ENCODE measurements at regions not wholly inside any gene's neighbourhood (a gene's known extent, or its start where the extent isn't known, plus 50 kb on each side); places are given as distances from the start of the nearest gene placed in this dataset.
"Not testable (repeated sequence)": the region's sequence is repeated elsewhere in the genome, so short reads cannot be mapped to it uniquely, and the experiment has no call there.

DNA sequence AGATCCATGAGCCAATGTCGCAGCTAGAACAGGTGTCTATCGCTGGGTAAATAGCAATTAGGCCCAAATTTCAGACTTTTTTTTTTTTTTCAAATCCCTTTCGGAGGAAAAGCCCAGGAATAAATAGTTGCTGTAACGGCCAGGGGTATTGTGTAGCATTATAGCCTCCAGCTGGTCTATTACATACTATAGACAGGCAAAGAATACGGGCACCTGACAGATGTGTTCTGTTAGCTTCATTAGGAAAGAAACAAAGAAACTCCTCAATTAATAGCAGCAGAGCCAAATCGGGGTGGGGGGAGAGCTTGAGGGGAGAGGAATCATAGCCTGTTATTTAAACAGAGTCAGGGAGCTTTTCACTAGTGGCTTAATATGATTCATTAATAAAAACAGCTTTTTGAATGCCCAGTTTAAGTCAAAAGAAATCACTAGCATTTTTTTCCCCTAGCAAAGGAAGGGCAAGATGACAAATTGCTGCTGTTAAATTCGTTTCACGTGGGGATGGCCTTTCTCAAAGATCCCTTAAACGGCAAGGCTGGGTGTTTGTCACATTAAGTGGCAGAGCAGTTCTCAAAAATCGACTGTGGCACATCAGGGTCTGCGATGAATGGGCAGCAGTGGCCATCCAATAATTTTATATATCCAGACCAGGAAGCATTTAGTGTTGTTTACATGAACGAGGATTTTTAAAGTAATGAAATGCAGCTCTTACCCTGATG is 139.4 kb downstream of the ID4 start:
- DNase-seq: no peak

DNA sequence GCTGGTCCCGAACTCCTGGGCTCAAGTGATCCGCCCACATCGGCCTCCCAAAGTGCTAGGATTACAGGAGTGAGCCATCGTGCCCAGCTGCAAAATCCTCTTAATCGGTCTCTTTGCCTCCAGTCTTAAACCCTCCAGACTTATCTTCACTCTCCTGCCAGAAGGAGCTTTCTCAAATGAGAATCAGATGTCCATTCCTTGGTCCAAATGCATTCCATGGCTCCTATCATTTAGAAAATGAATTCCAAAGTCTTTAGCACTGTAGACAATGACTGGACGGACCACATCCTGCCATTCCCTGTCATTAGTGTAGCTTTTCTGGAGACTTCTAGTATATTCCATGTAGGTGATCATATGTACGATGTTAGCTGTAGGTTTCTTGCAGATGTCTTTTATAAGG is 141.9 kb downstream of the ID4 start:
- no peak for DNase-seq

DNA sequence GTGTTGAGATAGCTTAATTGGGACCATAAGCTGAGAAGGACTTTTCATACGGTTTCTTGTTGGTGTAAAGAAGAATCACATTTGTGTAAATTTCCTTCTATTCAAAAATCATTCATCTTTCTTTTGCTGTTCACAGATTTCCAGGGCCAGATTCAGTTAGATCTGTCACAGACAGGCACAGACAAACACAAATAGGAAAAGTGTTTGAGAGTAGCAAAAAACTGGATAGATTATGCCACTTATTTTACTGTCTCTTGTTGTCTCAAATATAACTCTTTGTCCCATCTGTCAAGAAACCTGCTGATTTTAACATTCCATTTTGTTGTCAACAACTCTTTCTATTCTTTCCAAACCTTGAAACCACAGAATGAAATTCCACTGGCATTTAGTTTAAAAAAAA is 142.8 kb downstream of the ID4 start:
- DNase-seq: no peak

DNA sequence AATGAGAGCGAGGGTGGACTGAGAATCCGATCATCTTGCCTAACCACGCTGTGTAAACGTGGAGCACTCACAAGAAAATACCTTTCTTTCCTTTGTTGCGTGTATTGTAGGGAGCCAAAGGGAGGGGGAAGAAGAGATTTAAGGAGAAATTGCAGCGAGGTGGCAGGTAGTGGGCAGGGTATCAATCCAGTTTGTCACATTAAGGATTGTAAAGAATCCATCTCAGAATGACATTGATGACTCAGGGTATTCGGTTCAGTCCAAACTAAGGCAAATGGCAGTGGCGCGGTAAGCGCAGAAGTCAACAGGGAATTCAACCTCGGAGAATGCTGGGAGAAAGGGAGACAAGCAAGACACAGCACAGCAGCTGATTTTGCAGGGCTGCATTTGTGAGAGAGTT is 146.2 kb downstream of the ID4 start:
- no peak for DNase-seq

DNA sequence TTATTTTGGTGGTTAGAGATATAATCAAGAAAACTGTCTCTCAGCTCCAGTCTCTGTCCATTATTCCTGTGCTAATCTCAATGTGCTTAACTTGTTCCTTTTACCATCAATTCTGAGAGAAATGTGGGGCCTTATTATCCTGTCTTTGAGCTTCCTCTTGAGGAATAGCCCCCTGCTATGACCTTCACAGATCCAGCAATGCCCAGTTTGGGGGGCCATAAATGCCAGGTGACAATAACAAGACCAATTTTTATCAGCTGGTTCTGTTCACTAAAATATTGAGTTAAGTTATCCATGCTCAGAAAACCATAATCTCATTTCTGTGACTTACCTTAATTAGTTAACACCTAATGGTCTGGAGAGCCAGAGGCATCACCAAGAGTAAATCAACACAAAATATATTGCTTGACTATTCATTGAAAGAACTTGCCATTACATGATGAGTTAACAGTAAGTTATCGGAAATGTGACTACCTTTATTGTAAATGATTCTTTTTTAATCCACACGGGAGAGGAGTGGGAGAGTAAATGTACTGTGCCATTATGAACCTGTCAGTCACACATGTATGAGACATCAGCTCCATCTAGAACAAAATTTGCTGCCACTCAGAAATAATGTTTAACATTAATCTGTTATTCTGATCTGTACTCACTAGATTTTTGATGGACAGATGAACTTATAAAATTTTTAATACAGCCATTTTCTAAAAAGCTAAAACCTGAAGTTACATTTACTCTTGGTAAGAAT is 149.7 kb downstream of the ID4 start:
- DNase-seq: no peak

DNA sequence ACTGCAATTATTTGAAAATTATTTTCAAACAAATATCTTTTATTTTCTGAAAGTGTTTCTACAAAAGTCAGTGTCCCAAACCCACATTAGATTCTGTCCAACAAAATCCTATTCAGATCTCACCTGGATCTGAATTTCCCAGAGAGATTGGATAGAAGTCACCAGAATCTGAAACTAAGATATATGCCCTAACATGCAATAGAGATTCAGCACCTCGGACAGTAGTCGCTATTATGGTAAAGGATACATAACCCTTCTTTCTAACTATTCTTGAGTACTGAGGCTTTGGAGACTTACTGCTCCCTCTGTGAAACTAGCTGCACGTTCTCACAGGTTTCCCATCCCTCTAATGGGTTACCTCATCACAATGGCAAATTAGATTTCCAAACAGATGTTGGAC is 151.4 kb downstream of the ID4 start:
- no peak for DNase-seq

DNA sequence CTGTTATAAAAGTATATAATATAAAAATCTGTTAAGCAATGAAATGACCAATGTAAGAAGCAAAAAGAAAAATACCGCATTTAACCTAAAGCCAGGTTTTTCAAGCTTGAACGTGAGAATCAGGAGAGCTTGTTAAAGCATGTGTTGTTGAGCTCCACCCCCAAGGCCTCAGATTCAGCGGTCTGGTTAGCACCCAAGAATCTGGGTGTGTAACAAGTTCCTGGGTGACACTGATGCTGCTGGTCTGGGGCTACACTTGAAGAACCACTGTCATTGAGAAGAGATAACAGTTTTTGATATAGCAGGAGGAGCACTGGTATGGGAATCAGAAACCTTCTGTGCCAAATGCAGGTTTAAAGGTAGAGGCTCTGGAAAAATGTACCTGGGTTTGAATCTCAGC is 154.0 kb downstream of the ID4 start:
- no peak for DNase-seq

DNA sequence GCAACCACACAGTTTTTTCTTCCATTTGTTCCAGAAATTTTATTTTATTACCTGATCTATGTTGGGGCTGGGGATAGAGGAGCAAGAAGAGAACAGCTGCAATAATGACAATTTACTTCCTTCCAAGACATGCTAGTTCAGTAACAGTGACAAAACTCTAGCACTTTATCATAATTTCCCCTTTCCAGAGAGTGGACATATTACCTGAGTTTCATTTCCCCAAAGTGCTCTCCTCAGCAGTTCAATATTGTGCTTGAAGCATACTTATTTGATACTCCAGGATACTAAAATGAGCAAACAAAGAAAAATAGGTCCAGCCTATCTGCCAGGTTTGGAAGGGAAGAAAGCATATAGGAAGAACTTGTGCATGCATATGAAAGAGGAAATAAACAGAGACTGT is 157.7 kb downstream of the ID4 start:
- no peak for DNase-seq

DNA sequence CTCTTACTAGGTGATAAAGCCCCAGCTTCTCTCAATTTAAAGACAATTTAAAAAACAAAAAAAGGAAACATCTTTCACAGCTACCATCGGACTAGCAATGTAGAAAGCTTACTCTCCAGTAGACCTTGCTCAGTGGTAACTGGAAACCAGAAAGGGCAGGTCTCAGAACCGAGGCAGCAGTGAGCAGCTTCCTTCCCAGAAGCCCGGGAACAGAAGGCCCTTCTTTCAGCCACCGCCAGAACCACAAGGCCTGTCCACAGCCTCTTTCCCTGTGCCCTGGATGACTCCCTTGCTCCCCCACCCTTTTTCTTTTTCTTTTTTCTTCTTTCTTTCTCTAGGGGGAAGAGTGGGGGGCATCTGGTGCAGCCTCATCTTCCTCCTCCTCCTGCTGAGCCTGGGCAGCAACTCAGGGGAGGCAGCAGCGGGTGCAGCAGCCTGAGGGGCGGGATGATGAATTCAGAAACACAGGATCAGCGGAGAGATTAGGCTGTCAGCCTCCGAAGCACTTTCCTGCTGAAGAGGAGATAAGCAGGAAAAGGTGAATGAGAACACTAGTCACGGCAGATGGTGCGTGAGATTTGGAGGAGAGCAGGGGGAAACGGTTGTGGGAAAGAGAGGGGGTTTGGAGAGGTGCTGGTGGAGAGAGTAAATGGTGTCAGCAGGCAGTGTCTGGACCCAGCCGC is 158.5 kb downstream of the ID4 start:
- DNase-seq: no peak

DNA sequence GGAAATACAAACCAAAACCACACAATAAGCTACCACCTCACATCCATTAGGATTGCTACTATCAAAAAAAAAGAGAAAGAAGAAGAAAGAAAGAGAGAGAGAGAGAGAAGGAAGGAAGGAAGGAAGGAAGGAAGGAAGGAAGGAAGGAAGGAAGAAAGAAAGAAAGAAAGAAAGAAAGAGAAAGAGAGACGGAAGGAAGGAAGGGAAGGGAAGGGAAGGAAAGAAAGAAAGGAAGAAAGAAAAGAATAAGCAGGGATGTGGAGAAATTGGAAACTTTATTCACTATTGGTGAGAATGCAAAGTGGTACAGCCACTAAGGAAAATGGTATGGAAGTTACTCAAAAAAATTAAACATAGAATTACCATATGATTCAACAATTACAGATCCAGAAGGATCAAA is 159.9 kb downstream of the ID4 start:
- DNase-seq: no peak

DNA sequence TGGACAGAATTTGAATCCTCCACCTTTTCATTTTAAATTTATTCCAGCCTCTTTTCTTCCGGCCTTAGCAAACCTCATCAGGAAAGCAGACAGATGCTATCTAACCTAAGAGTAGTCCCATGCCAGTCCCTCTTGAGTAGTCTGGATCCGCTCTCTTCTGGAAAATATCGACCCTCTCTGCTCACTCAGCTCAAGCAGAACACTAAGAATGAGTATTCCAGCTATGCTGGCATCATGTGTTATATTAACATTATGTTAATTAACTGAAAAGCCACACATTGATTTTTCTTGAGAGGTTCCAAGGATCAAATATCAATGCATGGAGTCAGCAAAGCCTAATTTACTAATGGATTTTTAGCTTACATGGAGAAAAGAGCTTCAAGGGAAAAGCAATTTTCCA is 161.4 kb downstream of the ID4 start:
- DNase-seq: no peak

DNA sequence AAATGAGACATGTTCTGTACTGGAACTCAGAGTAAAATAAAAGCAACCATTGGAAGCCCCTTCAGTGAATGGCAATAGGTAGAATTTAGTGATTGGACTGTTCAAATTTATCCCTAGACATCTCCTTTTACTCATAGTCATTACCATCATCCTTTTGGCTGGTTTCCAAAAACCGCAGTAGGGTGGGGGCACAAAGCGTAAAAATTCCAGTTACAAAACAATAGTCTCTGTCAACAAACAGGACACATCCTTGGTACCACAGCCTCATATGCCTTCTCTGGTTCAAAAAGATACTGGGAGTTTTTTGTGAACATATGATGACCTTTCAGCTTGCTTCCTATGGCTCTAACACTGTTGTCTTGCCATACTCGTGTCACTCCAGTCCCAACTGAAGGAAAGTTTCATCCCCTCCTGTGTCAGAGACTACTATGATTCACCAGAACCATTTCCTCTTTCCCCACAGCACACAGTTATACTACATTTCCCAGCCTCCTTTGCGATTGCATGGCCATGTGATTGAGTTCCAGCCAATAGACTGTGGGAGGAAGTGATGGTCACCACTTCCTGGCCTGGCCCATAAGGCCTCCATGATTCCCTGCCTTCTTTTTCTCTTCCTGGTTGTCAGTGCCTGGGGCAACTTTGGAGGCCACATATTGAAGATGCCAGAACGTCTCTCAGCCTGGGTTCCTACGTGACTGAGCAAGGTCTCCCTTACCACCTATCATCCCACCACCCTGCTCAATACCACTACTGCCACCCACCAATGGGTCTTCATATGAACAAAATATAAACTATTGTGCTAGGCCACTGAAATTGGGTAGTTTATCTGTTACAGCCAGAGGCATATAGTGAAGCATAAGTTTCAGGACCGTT is 162.4 kb downstream of the ID4 start:
- peak; percentile 26 for DNase-seq

DNA sequence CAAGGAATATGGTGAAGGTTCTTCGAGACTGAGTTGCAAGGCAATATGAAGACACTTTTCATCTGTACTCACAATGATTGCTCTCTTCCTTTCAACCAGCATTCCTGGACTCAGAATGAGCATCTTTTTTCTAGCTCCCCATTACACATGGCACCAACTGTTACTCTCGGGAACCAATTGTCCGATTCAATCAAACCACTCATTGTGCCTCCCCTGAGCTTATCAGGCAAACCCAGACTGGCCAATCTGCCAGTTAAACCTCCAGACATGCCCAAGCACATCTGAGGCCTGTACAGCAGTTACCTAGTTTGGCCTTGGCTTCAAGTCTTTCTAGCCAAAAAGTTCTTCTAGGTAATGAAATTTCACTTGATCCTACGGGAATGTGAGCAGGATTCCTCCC is 164.1 kb downstream of the ID4 start:
- no peak for DNase-seq

DNA sequence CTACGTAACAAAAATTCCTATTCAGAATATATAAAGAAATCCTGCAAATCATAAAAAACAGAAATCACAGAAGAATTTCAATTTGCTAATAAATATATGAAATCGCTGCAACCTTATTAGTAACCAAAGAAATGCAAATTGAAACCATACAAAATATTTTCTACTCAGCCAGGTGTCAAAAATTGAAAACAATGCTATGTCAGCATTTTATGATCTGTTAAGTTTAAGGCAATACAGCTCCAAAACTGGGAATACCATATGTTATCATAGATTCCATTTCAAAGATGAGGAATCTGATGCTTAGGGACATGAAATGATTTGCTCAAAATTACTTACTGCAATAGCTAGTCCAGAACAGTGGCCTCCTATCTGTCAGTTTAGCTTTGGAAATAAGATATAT is 168.9 kb downstream of the ID4 start:
- no peak for DNase-seq

DNA sequence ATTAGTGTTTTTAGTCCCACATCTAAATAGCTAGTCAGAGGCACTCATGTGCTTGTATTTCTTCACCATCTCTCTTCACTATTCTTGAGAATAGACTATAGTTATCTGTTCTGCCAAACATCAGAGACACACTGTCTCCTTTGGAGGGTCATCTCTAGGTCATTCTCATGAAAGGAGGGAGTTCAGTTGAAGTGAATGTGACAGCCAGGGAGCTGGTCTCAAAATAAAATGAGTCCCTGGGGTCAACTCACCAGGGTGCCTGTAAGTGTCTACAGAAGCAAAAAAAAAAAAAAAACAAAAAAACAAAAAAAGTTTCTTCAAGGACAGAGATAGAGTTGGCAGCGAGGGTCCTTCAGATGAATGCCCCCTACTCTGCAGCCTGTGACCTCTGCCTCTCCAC is 171.0 kb downstream of the ID4 start:
- DNase-seq: no peak

DNA sequence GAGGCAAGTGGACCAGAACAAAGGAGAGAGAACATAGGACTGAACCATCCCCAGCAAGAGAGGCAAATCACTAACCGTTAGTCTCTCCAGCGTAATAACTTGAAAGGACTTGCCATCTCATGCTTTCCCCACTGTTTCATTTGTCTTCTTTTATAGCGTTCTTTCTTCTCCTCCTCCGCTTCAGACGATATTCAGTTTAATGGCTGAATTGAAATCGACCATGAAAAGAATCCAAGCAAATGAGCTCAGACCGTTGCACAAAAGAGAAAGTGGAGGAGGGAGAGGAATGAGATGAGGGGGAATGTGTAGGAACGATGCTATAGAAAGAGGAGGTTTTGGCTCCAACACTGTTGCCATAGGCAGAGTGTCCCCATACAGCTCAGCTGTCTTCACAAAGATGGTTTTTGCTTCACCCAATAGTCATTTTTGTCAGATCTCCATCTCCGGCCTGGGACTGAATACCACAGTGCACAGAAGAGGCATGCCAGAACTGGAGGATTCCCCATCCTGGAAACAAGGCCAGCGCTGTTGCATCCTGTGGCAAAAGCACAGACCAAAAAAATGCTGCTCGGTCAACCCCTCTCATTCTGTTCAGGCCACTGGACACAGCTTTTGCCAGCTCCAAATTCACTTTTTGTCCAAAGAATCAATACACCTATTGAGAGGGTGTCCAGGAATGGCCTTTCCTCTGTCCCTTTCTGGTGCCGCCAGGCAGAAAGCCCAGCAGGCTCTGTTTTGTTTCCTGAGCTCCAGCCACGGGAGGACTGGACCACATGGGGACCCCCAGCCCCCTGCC is 176.1 kb downstream of the ID4 start:
- DNase-seq: no peak

DNA sequence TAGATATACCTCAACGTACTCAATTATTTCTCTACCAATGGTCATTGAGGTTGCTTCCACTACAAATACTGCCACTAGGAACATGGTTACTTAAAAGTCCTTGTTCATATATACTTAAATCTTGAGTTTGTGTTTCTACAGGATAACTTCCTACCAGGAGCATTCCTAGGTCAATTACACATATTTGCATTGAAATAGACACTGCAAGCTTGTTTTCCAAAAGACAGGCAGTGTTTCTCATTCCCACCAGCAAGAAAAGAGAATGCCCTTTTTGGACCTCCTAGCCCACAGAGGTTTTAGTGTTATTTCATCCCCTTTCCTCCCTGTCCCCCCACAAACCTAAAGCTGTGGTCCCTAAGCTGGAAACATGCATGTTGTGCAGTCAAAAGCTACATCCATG is 177.3 kb downstream of the ID4 start:
- DNase-seq: no peak

DNA sequence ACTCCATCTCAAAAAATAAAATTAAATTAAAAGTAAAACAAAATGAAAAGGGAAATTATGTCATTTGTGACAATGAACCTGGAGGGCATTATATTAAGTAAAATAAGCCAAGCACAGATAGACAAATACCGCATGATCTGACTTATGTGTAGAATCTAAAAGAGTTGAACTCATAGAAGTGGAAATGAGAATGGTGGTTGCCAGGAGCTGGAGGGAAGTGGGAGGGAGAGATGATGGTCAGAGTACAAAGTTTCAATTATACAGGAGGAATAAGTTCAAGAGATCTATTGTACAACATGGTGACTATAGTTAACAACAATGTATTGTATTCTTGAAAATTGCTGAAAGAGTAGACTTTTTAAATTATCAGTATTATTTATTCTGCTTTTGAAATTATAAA is 183.4 kb downstream of the ID4 start:
- no peak for DNase-seq

DNA sequence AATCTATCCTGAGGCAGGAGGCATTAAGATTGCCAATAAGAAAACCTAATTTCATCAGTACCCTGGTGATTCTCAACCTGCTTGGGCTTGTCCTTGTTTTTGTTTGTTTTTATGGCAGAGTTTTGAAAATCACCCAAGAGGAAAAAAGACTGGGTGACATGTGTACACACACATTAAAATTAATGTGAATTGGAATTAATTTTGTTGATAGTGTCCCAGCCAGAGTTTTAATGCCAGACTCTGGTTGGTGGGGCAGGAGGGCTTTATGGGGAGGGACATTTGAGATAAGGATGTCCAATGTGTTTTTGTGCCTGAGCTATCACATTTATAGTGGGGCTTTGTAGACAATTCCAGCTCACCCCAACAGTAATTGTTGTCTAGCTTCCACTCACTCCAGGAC is 184.6 kb downstream of the ID4 start:
- no peak for DNase-seq

DNA sequence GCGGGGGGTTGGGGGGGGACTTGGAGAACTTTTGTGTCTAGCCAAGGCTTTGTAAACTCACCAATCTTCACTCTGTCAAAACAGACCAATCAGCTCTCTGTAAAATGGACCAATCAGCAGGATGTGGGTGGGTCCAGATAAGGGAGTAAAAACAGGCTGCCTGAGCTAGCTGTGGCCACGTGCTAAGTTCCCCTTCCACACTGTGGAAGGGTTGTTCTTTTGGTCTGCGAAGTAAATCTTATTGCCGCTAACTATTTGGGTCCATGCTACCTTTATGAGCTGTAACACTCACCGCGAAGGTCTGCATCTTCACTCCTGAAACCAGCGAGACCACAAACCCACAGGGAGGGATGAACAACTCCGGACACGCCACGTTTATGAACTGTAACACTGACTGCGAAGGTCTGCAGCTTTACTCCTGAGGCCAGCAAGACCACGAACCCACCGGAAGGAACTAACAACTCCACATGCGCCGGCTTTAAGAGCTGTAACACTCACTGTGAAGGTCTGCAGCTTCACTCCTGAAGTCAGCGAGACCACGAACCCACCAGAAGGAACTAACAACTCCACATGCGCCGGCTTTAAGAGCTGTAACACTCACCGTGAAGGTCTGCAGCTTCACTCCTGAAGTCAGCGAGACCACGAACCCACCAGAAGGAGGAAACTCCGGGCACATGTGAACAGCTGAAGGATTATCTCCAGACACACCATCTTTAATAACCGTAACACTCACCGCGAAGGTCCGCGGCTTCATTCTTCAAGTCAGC is 186.6 kb downstream of the ID4 start:
- DNase-seq: not testable (repeated sequence)

DNA sequence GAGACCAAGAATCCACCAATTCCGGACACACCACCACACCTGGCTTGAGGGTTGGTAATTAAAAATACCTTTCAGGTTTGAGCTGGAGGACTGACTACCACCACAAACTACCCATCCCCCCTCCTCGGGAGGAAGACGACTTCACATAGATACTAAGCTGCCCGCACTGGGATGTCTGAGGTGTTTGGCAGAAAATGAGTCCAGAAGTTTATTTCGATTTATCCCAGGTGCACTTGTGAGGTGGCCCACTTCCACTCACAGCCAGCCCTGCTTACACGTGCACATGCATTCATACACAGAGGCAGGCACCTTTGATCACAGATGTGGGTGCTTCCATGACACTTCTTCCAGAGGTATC is 187.1 kb downstream of the ID4 start:
- DNase-seq: no peak

DNA sequence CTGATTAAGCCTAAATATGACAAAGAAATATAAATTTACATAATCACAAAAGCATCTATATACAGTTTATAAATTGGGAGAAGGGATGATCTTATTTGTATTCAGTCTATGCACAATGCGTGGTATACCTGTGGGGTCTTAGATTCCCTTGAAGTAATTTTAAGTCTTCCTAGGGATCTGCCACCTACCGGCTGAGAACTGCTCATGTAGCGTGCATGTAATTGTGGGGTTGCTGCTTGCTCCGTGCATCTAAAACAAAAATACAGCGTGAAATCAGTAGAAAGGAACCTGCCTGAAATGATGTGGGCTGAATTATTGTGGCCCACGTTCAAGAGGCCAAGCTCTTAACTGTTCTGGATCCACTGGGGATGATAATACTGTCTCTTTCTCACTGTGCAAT is 187.3 kb downstream of the MBOAT1 start:
- no peak for DNase-seq
